Kidney epithelial cell (primary cell): ENCODE measurements at regions not wholly inside any gene's neighbourhood (a gene's known extent, or its start where the extent isn't known, plus 50 kb on each side); places are given as distances from the start of the nearest gene placed in this dataset.

Experiments
- DNase-seq: peaks from one replicate; pipeline ENCODE4 v3.0.0-alpha.2; 2010; ENCODE audit warnings: low read depth
- H3K27me3 ChIP-seq: 2 replicates; pipeline ENCODE4 v1.6.0; 2011; ENCODE audit warnings: low read length; ENCODE audit not compliant: control insufficient read depth, insufficient read depth
- H3K36me3 ChIP-seq: 2 replicates; pipeline ENCODE4 v1.5.1; 2011; ENCODE audit warnings: low read length; ENCODE audit not compliant: control insufficient read depth, insufficient read depth
- H3K4me3 ChIP-seq: 2 replicates; pipeline ENCODE4 v1.5.1; 2011; ENCODE audit warnings: low read depth, mild to moderate bottlenecking, control low read depth, low read length
- TF ChIP-seq, protein P1 (sequence below): IDR thresholded peaks from 2 replicates; pipeline ENCODE4 v1.5.1; 2011; ENCODE audit warnings: mild to moderate bottlenecking, moderate library complexity, low read length, control low read depth, inconsistent platforms; ENCODE audit not compliant: insufficient read depth, poor library complexity, severe bottlenecking

DNA sequence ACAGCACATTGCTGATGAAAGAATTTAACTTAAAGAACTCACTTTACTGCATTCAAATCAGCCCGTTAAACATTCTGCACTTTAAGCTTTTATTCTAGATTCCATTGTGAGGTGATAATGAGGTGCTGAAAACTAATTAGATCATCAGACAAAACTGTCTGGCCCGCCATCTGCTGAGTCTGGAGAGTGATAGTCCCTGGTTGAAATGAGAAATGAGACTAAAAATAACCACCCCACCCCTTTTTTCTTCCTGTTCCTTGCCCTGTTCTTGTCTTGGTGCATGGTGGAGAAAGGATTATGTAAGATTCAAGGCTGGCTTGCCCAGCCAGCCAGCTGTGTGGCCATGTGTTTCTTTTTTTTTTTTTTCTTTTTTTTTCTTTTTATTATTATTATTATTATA lies 277.0 kb upstream of the COBL start:
- no peak for DNase-seq
- TF ChIP-seq, protein P1, sequence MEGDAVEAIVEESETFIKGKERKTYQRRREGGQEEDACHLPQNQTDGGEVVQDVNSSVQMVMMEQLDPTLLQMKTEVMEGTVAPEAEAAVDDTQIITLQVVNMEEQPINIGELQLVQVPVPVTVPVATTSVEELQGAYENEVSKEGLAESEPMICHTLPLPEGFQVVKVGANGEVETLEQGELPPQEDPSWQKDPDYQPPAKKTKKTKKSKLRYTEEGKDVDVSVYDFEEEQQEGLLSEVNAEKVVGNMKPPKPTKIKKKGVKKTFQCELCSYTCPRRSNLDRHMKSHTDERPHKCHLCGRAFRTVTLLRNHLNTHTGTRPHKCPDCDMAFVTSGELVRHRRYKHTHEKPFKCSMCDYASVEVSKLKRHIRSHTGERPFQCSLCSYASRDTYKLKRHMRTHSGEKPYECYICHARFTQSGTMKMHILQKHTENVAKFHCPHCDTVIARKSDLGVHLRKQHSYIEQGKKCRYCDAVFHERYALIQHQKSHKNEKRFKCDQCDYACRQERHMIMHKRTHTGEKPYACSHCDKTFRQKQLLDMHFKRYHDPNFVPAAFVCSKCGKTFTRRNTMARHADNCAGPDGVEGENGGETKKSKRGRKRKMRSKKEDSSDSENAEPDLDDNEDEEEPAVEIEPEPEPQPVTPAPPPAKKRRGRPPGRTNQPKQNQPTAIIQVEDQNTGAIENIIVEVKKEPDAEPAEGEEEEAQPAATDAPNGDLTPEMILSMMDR = no peak
- H3K36me3 ChIP-seq = no peaks in the 10 kb centered on the region
- no peak overlapping the region for H3K4me3 ChIP-seq
- H3K27me3 ChIP-seq = no peaks in the 10 kb centered on the region

DNA sequence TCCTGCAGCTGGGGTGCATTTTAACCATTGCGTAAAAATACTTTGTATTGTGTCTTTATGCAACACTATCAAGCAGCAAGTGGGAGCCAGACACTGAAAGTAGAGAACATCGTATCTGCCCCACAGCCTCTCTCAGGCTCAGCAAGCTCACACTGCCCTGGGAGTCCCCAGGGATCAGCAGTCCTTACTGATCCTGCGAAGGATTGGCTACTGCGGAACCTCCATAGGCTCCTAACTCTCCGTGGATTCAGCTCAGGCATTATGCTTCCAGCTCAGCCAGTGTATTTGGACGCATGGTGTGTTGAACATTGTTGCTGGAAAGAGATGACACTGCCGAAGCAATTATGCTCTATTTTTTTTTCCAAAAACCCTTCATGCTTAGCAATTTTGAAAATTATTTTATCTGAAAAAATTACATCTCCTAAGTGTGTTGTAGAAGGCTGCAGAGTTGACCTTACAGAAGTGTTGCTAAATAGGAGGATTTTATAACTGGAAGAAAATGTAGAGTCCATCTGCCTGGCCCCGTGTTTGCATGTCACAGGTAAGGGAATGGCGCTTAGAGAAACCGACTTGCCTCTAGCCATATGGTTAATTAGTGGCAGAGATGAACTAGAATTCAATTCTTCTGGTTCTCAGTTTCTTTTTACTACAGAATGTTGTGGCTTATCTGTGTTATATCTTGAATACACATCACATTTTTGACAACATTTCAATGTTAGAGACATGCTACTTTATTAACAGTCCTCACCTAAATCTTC lies 276.4 kb upstream of the COBL start:
- no peak for DNase-seq
- H3K4me3 ChIP-seq = no peak overlapping the region
- H3K27me3 ChIP-seq = no peaks in the 10 kb centered on the region
- TF ChIP-seq, protein P1 = no peak
- no peaks in the 10 kb centered on the region for H3K36me3 ChIP-seq

DNA sequence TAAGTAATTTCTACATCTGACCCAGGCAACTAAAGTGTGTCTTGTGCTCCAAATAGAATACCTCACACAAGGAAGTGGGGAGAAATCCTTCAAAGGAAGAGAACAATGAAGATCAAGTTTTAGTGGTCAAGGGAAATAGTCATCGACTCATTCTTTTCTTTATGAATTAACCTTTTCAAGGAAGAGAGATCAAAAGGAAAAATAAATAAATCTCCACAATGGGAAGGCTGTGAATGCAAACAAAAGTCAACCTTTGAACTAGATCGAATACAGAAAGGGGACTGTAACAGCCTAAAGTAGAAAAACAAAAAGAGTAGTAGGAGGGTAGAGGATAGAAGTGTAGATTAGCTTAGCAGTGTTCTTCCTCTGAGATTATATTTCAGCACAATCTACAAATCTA lies 274.6 kb upstream of the COBL start:
- Histone ChIP-seq H3K4me3 (no peak overlapping the region), H3K27me3 (no peaks in the 10 kb centered on the region), H3K36me3 (no peaks in the 10 kb centered on the region)
- TF ChIP-seq, protein P1 = no peak
- DNase-seq = no peak

DNA sequence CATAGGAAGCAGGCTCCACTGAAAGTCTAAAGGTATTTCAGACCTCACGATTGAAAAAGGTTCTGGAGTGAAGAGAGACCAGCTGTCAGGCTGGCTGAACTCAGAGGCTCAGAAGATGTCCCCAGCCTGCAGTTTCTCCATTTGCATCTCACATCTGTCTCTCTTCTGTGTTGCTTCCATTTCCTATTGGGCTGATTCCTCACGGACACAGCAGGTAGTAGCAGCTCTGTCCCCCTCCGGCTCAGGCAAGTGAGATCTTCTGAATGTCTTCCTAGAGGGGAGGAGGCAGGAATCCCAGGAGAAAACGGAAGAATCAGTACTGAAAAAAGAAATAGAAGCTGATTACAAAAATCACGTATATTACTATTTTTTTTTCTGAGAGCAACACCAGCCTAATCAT lies 274.1 kb upstream of the COBL start:
- Histone ChIP-seq H3K27me3 (no peaks in the 10 kb centered on the region), H3K36me3 (no peaks in the 10 kb centered on the region), H3K4me3 (no peak overlapping the region)
- DNase-seq = no peak
- TF ChIP-seq, protein P1 = no peak

DNA sequence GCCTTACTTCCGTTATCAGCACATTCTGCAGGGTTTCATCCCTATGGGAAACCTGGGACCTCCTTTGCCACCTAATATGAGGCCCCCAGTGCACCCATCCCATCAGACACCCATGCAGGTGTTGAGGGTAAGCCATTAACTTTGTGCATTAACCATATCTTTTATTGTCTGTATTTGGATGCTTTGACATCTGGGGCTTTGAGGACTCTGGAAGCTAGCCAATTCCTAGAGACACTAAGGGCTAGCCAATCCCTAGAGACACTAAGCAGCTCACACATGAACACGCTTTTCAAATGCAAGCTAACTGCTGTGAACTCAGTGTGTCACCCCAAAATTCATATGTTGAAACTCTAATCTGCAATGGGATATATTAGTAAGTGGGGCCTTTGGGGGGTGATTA lies 272.5 kb upstream of the COBL start:
- H3K27me3 ChIP-seq = no peaks in the 10 kb centered on the region
- TF ChIP-seq, protein P1 = no peak
- no peaks in the 10 kb centered on the region for H3K36me3 ChIP-seq
- H3K4me3 ChIP-seq = no peak overlapping the region
- no peak for DNase-seq

DNA sequence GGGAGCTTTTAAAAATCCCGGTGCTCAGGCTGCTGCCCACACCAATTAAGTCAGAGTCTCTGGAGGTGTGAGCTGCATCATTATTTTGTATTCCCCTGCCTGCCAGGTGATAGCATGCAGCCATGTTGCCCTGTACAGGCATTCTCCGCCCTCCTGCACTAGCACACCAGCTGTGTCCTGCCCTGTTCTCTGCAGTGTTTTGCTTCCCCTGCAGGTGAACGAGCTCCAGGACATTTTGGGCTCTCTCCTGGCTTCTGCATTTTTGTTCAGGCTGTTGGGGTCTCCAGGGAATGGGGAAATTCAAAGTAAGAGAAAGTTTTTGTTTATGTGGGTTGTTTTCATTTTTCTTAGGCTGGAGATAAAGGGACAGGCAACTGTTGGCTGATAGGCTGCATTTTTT lies 271.0 kb upstream of the COBL start:
- H3K36me3 ChIP-seq = no peaks in the 10 kb centered on the region
- no peak overlapping the region for H3K4me3 ChIP-seq
- TF ChIP-seq, protein P1 = no peak
- no peaks in the 10 kb centered on the region for H3K27me3 ChIP-seq
- no peak for DNase-seq
